GM21723 (cell line): ENCODE measurements at regions not wholly inside any gene's neighbourhood (a gene's known extent, or its start where the extent isn't known, plus 50 kb on each side); places are given as distances from the start of the nearest gene placed in this dataset.
"Not testable (repeated sequence)": the region's sequence is repeated elsewhere in the genome, so short reads cannot be mapped to it uniquely, and the experiment has no call there.

Experiments
- ATAC-seq: cut with Tn5 transposase; IDR thresholded peaks from one replicate; pipeline ENCODE4 v1.9.1; 2021; ENCODE audit warnings: mild to moderate bottlenecking, moderate library complexity; ENCODE audit not compliant: unreplicated experiment

DNA sequence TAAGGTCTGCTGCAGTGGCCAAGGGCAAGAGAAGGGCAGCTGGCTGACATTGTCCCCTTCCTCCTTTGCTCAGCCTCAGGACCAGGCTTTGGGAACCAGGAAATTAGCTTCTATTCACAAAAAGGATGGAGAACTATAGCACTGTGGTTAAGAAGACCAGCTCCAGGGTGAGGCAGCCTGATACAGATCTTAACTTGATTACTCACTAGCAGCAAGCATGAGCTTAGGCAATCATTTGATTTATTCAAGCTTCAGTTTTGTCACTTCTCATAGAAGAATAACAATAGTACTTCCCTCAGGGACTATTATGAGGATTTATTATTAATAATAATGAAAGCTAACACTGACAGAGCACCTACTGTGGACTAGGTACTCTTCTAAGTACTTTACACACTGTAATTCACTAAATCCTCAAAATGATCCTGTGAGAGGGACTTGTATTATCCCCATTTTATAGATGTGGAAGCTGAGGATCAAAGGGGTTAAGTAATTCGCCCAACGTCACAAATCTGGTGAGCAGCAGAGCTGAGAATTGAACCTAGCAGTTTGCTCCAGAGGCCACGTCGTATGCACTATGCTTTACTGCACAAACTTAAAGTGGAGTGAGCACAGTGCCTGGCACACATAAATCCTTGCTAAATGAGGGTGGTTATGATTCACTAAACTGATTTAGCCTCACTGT lies 130.4 kb upstream of the PAK3 start:
- ATAC-seq = no peak

DNA sequence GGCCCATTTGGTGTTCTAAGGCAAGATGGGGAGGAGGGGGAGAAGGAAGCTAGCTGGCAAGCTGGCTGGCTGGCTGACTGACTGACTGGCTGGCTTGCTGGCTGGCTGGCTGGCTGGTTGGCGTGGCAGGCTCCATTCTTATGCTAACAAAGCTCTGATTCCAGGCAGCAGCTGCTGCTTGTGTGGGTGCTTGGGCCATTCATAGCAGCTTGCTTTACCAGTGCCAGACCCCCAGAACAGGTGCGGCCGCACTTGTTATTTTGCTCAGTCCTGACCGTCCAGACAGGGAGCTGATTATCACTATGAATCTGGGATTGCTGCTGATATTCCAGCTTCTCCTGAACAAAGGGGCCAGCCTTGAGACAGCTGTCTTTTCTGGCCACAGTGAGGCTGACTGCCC lies 131.2 kb upstream of the PAK3 start:
- ATAC-seq = no peak

DNA sequence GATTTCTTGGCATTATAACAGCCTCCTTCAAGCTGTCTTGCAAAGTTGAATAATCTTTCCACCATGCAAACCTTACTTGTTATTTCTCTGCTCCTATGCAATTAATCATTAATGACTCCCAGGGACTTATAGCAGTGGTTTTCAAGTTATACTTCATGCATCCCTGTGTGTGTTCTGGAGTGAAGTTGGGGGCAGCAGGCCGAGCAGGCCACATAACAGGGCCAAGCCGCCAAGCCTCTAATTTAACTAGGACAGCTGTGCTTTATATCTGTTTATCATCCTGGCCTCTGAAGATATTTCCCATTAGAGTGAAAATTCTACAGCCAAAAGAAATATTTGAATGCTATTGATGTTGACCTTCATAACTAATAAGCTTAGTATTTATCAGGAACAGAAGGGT lies 133.5 kb upstream of the PAK3 start:
- no peak for ATAC-seq

DNA sequence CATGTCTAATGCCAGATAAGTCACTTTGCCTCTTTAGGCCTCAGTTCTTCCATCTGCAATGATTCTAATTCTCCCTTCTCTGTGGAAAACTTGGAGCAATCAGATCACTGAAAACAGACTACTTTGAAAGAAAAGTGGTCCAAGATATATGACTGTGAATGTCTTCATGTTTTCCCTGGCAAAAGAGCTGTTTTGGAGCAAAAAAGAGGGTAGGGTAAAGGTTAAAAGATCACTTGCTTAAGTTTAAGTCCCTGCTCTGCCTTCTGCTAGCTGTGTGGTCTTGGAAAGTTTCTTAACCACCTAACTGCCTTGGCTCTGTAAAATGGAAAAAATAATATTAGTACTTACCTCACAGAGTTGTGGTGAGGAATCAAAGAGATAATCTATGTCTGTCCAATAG lies 140.3 kb upstream of the PAK3 start:
- no peak for ATAC-seq

DNA sequence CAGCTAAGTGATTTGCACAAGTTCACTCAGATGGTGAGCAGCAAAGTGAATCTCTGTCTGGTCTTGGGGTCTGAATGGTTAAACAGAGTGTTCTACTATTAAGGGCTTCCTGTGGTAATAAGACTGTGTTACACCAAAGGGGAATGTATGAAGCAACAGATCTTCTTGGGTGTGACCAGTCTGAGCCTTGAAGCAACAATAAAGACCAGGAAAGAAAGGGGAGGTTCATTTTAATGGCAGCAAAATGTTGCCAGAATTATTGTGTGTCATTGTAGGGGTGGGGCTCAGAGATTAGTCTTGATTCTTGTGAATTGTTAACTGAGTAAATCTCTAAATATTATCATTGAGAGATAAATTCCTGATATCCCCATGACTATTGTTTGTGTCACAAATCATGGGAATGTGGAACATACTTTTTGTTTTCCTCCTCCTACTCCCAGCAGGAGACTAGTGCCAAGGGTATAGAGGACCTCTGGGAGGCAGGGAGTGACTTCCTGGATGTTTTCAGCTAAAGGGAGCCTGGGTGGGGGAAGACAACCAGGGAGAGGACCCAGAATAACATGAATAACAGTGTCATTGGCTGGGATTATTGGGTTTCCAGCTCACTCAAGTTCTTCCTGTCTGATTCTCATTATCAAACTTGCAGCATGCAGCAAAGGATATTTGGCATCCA lies 141.4 kb upstream of the PAK3 start:
- ATAC-seq = no peak

DNA sequence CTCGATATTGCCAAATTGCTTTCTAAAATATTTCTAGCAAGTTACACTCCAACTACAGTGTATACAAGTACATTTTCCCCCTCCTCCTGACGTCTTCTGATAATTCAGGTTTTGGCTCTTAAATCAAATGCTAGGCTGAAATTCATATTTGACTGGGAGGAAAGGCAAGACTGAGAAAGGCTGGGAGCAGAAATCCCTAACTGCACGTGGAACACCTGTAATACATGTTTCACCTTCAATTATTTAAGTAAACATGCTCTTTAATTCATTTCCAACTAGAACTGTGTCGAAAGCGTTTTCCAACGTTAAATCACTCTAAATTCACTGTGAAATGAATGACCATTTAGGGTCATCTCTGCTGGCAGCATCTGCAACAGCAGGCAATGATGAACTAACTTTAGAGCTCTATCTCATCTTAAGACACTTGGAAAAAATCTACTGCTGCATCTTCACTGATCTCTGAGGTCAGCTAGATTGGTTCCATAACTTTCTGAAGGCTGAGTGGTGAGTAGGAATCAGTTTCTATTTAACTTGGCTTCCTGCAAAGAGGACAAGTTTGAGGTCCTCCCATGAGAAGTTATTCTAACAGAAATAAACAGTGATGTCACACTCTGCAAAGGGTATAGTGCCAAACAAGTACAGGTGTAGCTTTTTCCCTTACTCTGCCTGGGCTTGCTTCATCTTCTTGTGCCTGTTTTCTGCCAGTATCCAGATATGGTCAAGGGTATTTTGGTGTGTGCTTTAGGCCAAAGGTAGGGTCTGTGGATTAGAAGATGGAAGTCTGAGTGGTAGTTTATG lies 144.3 kb upstream of the PAK3 start:
- ATAC-seq = no peak

DNA sequence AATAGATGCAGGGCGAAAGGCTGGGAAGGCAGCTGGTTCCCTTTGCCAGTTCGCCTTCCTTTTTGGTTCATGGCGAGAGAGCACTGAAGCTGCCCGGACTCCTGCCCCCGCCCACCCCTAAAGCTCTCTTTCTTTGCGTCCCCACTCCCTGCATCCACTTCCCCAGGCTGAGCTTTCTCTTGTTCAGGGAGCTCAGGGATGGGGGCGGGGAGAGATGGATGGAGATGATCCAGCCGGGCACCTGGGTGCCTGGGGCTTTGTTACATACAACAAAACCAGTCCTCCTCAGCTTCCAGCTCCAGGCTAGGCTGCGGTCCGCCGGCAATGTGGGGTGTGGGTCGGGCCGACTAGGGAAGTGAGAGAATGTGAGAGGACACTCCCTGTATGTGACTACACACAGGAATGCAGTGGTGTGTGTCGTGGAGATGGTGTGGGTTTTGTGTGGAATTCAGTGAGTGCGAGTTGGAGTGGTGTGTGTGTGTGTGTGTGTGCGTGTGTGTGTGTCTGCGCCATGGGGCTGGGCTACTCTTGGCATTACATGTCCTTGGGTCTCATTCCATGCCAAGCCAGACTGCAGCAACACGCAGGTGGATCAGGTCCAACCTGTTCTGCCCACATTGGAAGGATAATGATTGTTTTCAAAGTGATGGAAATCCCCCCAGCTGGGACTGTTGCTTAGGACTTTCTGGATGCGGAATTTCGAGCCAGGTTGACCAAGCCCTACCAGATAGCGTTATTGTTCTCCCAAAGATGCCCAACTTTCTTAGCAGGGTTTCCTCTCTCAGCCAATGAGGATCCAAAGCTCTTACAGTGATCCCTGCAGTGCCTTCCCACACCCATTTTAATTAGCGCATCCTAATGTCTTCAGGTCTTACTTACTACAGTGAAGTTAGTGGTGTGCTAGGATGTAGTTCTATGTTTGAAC lies 149.4 kb upstream of the CHRDL1 start:
- ATAC-seq = no peak

DNA sequence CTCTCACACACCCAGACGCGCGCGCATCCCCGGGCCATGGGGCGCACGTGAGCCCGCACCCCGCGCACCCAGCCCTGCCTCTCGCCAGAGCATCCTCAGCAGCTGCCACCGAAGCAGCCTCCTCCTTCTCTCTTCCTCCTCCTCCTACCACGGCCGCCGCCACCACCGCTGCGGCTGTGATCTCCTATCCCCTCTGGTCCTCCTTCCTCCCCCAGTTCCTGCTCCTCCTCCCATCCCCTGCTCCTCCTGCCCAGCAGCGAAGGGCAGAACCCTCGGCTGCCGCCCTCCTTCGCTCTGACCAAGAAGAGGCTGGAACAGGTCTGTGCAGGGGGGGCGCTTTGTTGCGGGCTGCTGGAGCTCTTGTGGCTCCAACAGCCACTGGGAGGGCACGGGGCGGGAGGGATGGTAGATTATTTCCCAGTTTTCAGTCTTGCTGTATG lies 148.7 kb upstream of the CHRDL1 start:
- ATAC-seq = no peak

DNA sequence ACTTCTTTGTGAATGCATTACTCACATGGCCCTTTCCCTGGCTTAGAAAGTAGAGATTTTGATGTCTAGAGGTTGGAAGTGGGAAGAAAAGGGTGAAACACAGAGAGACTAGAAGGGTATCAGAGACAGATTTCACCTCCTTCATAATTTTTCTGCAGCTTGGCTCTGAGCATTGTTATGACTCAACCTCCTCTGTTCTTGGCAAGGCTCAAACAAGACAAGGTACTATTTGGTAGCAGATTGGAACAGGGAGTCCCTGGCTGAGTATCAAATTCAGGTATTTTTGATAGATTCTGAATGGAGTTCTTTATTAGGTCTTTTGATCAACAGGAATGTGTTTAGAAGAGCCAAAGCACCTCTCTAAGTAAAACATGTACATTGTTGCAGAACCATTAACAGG lies 146.3 kb upstream of the CHRDL1 start:
- ATAC-seq = no peak

DNA sequence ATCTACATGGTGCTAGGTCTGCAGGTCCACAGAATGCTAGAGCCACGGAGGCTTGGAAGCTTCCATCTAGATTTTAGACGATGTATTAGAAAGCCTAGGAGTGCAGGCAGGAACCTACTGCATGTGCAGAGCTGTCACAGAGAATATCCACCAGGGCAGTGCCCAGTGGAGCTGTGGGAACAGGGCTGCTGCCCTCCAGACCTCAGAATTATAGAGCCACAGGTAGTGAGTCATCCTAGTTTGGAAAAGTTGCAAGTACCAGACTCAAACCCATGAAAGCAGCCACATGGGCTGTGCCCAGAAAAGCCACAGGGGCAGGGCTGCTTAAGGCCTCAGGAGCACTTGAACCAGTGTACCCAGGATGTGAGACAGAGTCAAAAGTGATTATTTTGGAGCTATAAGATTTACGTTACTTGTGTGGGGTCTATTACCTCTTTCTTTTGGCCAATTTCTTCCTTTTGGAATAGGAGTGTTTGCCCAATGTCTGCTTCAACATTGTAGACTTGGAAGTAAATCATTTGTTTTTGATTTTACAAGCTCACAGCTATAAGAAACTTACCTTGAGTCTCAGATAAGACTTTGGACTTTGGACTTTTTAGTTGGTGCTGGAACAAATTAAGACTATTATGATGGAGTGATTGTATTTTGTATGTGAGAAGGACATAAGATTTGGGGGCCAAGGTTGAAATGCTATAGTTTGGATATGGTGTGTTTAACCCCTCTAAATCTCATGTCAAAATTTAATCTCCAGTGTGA lies 143.5 kb upstream of the CHRDL1 start:
- ATAC-seq = no peak

DNA sequence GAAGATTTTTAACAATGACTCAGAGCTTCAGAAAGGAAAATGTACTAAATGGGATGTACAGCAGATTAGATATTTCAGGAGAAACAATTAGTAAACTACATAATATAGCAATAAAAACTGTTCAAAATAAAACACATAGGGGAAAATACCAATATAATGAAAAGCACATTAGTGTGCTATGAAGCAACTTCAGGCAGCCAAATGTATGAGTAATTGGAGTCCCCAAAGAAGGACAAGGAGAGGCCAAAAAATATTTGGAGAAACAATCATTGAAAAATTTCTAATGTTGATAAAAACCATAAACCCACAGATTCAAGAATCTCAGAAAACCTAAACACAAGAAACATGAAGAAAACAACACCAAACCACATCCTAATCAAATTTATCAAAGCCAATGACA lies 129.3 kb upstream of the CHRDL1 start:
- ATAC-seq = no peak

DNA sequence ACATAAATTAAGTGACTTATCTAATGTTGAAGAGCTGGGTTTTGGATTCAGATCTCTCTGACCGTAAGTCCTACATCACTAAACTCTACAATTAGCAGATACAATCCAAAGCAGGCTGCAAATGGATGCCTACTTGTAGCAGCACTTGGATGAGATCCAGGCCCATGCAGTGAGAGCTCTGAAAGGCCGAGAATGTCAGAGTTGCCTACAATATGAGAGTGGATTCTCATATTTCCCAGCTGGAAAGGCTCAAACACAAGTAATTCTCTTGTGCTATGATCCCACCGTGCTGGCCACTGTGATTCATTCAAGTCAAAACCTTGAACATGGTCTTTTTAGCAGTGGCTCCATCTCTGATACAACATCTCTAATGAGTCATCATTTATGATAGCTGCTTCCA lies 125.4 kb upstream of the CHRDL1 start:
- no peak for ATAC-seq

DNA sequence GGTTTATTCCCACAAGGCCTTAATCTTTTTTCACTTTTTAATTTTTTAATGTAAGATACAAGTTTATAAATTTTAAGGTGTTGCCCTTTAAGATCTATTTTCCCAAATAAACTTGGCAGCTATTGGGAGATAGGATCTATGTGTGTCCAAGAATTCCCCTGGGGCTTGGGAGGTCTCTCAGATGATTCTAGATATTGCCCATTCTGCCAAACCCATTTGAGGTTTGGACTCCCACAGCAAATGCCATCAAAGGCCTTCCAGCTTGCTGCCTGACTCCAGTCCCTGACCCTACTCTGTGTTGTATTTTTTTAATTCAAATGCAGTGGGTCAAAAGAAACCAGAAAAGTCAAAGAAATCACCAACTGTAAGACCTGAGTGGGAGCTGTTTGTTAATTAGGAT lies 120.0 kb upstream of the CHRDL1 start:
- ATAC-seq = no peak

DNA sequence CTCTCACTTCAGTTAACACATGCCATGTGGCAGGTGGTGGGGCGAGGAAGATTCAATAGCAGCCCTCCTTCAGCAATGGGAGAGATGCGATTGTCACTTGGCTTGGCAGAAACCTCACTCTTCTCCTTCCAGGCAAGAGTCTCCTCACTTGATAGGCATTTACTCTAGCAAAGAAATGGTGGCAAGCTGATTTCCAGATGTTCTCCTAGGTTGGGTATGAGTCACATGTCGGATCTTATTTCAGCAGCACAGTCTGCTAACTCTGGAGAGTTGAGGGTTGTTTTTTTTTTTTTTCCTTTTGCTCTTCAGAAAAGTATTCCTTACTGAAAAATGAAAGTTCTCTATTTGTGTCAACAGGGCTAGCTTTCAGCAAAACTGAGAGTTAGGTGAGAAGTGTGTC lies 119.5 kb upstream of the CHRDL1 start:
- ATAC-seq = no peak

DNA sequence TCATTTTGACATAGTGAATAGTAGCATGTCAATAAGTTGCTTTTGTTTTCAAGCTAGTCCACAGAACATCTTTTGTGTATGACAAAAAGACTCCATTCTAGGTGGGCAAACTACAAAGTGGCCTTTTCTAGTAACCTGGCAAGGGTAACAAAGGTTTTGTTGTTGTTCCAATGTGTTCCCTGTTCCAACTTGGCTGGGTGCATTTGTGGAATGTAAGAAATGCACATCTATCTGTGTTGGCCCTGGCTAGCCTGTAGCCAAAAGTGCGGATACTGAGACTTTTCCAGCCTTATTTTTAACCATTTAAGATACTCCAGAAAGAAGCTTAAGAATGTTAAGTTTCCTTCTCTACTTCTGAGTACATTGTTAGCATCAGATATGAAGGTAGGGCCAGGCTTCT lies 118.7 kb upstream of the CHRDL1 start:
- no peak for ATAC-seq

DNA sequence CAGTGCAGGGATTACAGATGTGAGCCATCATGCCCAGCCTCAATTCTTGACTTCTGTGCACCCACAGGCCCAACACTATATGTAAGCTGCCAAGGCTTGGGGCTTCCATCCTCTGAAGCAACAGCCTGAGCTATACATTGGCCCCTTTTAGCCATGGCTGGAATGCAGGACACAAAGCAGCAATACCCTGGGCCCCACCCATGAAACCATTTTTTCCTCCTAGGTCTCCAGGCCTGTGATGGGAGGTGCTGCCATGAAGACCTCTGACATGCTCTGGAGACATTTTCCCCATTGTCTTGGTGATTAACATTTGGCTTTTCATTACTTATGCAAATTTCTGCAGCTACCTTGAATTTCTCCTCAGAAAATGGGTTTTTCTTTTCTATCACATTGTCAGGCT lies 109.1 kb upstream of the CHRDL1 start:
- not testable (repeated sequence) for ATAC-seq

DNA sequence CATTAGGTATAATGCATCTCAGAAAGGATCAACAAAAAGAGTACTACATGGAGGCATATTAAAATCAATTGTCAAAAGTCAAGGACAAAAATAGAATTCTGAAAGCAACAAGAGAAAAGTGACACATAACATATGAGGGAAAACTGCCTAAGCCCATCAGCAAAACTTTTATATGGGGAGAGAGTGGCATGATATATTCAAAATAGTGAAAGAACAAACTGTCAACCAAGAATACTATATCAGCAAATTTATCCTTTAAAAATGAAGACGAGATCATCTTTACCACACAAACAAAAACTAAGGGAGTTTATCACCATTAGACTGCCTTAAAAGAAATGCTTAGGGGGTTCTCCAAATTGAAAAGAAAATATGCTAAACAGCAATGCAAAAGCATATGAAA lies 86.4 kb upstream of the CHRDL1 start:
- no peak for ATAC-seq

DNA sequence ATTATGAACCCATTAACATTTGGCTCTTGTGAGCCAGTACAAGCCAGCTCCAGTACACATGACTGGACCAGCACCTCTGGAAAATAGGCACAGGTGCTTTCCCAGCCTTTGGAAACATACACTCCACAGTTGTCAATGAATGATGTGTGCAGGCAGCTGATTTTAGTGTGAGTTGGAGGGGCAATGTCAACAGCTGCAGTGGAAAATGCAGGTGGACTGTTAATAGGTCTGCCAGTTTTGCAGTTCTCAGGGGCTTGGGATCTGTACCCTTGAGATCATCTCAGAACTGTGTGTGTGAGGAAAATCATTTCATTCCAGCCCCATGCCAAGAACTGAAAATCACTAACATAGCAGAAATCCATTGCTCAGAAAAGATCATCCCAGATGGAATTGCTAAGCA lies 81.7 kb upstream of the CHRDL1 start:
- no peak for ATAC-seq

DNA sequence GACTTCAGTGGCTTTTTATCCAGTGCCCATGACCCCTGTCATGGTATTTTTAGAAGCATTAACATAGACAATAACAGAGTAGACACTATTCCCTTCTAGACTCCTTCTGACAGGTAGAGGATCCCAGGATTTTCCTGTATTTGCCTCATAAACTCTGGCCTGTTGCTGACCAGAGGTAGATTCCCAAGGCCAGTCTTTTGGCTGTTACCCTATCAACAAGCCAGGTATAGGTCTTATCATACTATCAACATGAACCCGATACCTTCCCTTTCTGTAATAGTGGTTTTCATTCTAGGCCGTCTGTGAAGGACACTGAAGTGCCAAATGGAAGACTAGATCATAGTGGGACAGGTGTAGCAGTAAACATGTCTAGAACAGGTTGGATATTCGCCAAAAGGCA lies 76.2 kb upstream of the CHRDL1 start:
- ATAC-seq = no peak

DNA sequence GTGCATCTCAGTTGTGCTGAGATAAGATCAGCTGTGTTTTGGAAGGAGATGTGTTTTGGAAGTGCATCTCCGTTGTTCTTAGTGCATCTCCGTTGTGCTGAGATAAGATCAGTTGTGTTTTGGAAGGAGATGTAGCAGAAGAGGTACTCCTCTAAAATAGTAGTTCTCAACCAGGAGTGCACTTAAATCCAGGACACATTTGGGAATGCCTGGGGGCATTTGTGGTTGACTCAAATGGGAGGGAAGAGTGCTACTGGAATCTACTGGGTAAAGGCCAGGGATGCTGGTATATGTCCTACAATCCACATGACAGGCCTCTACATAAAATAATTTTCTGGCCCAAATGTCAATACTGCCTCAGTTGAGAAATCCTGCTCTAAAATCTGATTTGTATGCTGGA lies 70.8 kb upstream of the CHRDL1 start:
- ATAC-seq = no peak
